Astrocyte of the spinal cord (primary cell): ENCODE measurements at regions not wholly inside any gene's neighbourhood (a gene's known extent, or its start where the extent isn't known, plus 50 kb on each side); places are given as distances from the start of the nearest gene placed in this dataset.

ENCODE experiments used
- DNase-seq: peaks from one replicate; pipeline ENCODE4 v3.0.0; 2011; ENCODE audit warnings: low read depth, low spot score
- H3K4me3 ChIP-seq: 2 replicates; pipeline ENCODE4 v1.5.1; 2011; ENCODE audit warnings: low read depth, mild to moderate bottlenecking, low read length, moderate library complexity
- in situ Hi-C: cut with HindIII; loops from 2 replicates; pipeline ENCODE4 v1.10.0; 2017; ENCODE audit warnings: low sequenced_read_pairs
- TF ChIP-seq, protein P1 (sequence below): IDR thresholded peaks from 2 replicates; pipeline ENCODE4 v1.5.1; 2012; ENCODE audit warnings: low read depth, mild to moderate bottlenecking, low read length, inconsistent platforms

DNA sequence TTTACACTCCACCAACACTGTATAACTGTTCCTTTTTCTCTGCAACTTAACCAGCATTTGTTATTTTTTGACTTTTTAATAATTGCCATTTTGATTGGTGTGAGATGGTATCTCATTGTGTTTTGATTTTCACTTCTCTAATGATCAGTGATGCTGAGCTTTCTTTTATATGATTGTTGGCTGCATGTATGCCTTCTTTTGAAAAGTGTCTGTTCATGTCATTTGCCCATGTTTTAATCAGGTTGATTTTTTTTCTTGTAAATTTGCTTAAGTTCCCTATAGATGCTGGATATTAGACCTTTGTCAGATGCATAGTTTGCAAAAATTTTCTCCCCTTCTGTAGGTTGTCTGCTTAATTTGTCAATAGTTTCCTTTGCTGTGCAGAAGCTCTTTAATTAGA, 263.0 kb downstream of the MBNL1 start:
- no peak for DNase-seq
- in situ Hi-C loops: no loop called here

DNA sequence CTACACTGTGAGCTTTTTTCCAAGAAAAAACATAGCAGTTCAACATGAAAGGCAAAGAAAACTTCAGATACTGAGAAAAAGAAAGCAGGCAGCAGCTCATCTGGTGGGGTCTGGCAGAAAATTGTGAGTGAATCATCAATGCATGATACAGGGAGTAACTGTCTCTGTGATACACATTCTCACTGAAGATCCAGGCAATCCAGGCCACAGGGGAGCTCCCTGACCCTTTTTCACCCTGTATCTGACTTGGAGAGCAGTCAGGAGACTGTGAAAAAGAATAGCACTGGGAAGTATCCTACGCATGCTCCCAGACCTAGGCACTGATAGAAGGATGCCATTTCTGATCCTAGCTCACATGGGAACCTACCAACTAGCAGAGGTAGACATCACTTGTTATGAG, 269.8 kb downstream of the MBNL1 start:
- no peak for DNase-seq
- in situ Hi-C loops: no loop called here
- TF ChIP-seq, protein P1, sequence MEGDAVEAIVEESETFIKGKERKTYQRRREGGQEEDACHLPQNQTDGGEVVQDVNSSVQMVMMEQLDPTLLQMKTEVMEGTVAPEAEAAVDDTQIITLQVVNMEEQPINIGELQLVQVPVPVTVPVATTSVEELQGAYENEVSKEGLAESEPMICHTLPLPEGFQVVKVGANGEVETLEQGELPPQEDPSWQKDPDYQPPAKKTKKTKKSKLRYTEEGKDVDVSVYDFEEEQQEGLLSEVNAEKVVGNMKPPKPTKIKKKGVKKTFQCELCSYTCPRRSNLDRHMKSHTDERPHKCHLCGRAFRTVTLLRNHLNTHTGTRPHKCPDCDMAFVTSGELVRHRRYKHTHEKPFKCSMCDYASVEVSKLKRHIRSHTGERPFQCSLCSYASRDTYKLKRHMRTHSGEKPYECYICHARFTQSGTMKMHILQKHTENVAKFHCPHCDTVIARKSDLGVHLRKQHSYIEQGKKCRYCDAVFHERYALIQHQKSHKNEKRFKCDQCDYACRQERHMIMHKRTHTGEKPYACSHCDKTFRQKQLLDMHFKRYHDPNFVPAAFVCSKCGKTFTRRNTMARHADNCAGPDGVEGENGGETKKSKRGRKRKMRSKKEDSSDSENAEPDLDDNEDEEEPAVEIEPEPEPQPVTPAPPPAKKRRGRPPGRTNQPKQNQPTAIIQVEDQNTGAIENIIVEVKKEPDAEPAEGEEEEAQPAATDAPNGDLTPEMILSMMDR: no peak
- no peak overlapping the region for H3K4me3 ChIP-seq

More for the DNA sequence above, 263.0 kb downstream of the MBNL1 start:
- TF ChIP-seq, protein P1: no peak
- no peak overlapping the region for H3K4me3 ChIP-seq

DNA sequence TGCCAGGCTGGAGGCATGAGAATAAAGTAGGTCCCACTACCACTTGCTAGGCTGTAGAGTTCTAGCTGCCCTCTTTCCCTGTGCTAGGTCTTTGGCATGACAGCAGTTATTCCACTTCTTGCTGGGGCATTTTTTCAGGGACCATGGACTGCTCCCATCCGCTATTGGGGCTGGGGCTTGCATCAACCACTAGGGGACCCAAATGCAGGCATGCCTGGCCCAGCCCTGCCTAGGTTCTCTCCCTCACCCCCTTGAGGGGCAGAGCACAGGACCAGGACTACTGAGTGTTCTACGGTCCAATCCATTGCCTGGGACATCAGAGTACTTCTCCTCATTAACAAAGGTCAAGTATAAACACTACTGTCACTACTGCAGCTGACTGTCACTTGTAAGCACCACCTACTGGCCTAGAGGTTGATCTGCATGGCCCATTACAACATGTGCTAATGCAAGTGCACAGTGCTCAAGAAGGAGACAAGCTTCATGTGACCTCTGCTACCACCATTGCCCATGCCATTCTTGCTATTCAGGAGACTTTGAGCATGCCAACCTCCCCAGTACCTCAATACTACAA, 270.5 kb downstream of the MBNL1 start:
- TF ChIP-seq, protein P1: no peak
- no peak overlapping the region for H3K4me3 ChIP-seq
- in situ Hi-C loops: no loop called here
- DNase-seq: no peak

DNA sequence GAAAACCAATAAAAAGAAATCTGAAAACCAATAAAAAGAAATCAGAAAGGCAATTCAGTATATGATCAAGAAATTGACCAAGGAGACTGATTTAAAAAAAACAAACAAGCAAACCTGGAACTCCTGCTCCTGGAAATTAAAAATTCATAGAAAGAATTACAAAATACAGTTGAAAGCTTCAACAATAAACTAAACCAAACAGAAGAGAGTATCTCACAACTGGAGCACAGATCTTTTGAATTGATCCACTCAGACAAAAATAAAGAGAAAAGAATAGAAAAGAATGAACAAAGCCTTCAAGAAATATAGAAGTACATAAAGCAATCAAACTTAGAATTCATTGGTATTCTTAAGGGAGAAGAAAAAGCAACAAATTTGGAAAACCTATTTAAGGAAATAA, 271.4 kb downstream of the MBNL1 start:
- TF ChIP-seq, protein P1: no peak
- DNase-seq: no peak
- H3K4me3 ChIP-seq: no peak overlapping the region
- in situ Hi-C loops: no loop called here

DNA sequence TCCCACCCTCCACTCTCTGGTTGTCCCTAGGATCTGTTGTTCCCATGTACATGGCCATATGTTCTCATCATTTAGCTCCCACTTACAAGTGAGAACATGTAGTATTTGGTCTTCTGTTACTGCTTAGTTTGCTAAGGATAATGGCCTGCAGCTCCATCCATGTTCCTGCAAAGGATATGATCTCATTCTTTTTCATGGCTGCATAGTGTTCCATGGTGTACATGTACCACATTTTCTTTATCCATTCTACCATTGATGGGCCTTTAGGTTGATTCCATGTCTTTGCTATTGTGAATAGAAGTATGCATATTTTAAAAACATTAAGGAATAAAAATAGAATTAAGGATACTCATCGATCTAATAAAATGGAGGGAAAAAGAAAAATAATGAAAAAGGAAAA, 278.4 kb downstream of the MBNL1 start:
- DNase-seq: no peak
- in situ Hi-C loops: no loop called here
- TF ChIP-seq, protein P1: no peak
- H3K4me3 ChIP-seq: no peak overlapping the region

DNA sequence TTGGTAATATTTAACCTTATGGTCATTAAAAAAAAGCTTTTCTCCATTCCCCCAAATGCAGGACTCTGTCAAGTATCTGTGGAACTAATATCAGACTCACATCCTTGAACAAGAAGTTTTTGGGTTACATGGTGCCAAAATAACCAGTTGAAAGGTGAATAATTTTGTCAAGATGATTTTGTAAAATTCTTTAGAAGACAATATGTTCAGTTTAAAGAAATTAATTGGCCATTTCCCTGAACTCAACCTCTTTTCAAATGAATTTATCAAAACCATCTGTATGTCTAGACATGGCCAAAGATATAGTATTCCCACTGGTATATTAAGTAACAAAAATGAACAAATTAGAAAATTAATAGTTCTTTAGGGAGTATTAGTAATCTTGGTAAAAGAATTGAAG, 280.5 kb downstream of the MBNL1 start:
- no peak for DNase-seq
- in situ Hi-C loops: no loop called here
- TF ChIP-seq, protein P1: no peak
- no peak overlapping the region for H3K4me3 ChIP-seq

DNA sequence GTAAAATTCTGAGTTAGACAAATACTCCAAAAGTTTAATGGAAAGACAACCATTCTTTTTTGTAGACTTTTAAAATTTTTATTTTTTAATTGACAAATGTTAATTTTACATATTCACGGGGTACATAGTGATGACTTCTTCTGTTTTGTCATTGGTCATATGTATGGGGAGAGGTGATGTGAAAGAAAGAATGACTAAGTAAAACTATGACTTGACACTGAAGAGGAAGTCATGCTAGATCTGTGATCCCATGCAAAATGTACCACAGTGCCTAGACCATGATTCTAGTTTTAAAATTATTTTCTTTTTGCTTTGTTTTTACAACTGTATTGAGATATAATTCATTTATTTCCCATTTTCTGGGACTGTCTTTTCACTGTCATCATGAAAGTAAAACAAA, 281.6 kb downstream of the MBNL1 start:
- no peak overlapping the region for H3K4me3 ChIP-seq
- TF ChIP-seq, protein P1: no peak
- DNase-seq: no peak
- in situ Hi-C loops: no loop called here
